ENCODE measurements at regions not wholly inside any gene's neighbourhood (a gene's known extent, or its start where the extent isn't known, plus 50 kb on each side); places are given as distances from the start of the nearest gene placed in this dataset.

DNA sequence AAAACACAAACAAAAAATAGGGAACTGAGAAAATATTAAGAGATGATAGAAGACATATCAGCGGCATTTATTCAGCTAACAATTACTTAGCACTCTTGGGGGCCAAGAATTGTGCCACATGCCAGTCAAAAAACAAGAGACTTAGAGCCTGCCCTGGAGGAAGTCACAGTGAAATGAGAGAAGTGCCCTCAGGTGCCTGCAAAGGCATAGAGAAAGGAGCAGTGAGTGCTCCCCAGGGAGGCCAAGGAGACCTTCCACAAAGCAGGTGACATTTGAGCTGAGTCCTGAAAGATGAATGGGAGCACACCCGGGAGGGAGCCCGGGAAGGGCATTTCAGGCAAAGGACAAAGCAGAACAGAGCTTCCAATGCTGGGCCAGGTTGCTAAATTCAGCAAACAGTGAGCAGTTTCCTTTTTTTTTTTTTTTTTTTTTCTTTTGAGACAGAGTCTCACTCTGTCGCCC, 184.7 kb upstream of the JARID2 start:
- DNase-seq: no peak

- no peak for DNase-seq
These were observed 183.9 kb upstream of the JARID2 start for GRCh38 chr6:15061908-15062515.

- no peak for DNase-seq
These were observed 183.2 kb upstream of the JARID2 start for GRCh38 chr6:15062516-15063252.

DNA sequence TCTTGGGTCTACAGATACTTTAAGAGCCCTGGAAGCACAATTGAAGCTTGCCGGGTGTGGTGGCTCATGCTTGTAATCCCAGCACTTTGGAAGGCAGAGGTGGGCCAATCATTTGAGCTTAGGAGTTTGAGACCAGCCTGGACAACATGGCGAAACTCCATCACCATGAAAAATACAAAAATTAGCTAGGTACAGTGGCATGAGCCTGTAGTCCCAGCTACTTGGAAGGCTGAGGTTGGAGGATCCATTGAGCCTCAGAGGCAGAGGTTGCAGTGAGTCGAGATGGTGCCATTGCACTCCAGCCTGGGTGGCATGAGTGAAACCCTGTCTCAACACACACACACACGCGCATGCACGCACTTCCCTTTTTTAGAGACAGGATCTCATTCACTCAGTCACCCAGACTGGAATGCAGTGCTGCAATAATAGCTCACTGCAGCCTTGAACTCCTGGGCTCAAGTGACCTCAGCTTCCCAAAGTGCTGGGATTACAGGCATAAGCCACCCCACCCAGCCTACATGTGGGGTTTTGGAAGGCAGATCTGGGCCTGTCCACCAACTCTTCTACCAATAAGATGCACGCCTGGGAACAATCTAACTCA, 182.5 kb upstream of the JARID2 start:
- no peak for DNase-seq

DNA sequence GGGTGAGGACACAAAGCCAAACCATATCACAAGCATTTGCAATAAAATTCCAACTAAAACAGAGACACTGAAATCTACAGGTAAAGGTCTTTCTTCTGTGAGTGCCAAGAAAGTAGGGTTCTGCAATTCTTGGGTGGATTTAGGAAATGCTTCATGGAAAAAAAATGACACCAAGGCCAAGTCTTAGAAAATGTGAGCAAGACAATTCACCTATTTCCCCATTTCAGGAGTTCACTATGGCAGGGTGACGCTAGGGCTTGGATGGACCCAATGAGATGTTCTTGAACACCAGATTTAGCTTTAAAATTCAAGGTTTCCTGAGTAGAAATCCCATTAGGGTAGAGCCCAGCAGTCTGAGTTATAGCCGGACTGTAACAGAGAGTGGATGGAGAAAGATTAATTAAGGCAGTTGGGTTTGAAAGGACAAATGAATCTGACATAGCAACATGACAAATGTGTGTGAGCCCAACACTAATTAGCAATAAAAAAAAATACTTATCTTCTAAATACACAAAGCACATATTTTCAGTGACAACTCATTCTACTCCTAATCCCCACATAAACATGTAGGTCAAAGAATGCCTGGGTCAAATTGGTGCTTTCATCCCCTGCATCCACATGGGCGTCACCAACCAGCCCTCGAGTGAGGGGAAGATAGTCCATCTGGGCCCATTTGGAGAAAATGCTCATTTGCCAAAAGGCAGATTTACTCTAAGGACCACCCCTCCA, 180.4 kb upstream of the JARID2 start:
- DNase-seq: no peak

GRCh38 chr6:15066089-15066758, 179.6 kb upstream of the JARID2 start:
- no peak for DNase-seq

GRCh38 chr6:15073344-15073789, 172.5 kb upstream of the JARID2 start:
- no peak for DNase-seq

- no peak for DNase-seq
These were observed 171.9 kb upstream of the JARID2 start for GRCh38 chr6:15073883-15074465.

GRCh38 chr6:15074806-15075205, 171.1 kb upstream of the JARID2 start:
- no peak for DNase-seq

DNA sequence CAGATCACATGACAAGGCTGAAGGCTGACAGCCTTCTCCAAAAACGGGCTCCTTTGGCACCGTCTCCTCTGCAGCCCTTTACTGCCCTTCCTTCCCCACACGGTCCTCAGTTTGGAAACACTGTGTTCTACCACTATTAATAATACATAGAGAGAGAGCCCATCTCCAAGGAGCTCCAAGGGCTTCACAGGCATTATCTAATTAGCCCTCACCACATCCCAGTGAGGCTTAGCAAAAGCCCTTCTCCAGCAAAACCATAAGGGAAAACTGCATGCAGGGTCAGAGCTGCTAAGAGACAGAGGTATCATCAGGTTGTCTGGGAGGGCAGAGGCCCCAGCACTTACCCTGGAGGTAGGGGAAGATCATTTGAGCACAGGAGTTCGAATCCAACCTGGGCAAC, 169.3 kb upstream of the JARID2 start:
- DNase-seq: no peak

DNA sequence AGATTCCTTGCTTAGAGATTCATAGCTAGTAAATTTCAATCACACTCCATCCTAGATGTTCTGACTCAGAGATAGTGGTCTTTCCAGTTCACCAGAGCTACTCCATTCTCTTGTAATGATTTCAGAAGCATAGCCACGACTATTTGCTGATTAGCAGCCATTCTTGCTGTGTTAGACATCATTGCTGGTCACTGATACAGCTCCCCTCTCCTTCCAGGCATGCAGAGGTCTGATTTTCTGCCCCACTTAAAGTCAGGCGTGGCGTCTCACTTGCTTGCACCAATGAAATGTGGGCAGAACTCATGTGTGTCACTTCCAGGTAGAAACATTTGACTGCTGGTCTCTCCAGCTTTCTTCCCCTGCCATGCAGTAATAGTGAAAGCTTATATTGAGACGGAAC, 168.9 kb upstream of the JARID2 start:
- no peak for DNase-seq

- DNase-seq: no peak
These were observed 167.9 kb upstream of the JARID2 start for GRCh38 chr6:15077961-15078360.

DNA sequence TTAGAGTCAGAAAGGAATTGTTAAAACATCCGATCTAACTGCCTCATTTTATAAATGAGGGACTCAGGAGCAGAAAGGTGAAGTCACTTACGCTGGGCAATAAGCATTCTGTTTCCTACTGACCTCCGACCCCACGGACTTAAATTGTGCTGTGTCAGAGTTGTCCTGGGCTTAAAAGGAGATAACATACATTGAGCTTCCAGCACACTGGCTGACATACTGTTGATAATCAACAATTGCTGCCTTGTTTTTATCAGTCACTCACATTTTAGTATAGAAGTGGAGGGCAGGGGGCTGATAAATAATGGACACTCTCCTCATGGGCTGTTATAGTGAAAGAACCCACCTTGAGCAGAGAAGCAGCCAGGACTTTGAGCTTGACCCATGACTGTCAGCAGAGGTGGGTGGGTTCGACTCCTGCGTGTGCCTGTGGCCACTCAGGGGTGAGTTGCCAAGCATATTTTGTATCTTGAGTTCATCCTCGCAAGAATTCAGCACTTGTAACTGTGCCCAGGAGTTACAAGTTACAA, 166.5 kb upstream of the JARID2 start:
- no peak for DNase-seq

DNA sequence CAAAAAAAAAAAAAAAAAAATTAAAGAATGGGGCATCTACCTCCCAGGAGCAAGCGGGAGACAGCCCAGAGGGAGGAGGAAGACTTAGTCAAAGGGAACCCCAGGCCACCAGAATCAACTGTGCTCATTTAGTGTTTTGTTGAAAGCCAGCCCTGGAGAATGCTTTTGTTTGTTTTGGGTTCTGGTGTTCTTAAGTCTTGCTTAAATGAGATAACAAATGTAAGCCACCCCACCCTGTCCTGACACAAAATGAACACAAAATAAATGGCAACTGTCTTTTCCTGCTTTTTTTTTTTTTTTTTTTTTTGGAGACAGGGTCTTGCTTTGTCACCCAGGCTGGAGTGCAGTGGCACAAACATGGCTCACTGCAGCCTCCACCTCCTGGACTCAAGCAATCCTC, 165.0 kb upstream of the JARID2 start:
- no peak for DNase-seq

- no peak for DNase-seq
These were observed 164.4 kb upstream of the JARID2 start for GRCh38 chr6:15081447-15081846.

- no peak for DNase-seq
These were observed 163.2 kb upstream of the JARID2 start for GRCh38 chr6:15082708-15083107.

GRCh38 chr6:15086348-15087158, 159.3 kb upstream of the JARID2 start:
- DNase-seq: no peak

- DNase-seq: no peak
These were observed 158.7 kb upstream of the JARID2 start for GRCh38 chr6:15087186-15087589.

GRCh38 chr6:15088904-15089568, 156.8 kb upstream of the JARID2 start:
- DNase-seq: no peak

DNA sequence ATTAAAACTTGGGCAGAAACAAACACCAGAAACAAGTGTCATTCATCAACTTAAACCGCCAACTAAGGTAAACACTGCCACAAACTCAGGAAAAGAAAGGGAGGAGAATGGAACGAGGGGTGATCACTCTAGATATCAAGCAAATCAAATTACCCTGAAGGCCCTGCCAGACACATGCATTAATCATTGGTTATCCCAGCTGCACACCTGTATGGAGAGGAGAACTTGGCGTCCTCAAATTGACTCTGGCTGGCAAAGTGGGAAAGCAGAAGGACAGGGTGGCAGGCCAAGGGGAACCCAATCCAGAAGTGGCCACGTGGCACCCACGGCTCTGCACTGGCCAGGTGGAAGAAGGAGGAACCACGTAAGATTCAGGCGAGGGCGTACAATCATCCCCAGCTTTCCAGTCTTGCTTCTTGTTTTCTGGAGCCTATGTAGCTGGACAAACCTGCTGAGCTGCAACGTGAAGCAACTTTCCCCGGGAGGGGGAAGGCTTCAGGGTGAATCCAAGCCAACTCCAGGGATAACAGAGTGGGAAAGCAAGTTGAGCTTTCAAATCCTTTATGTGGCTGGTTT, 156.2 kb upstream of the JARID2 start:
- DNase-seq: no peak
